ENCODE measurements at regions not wholly inside any gene's neighbourhood (a gene's known extent, or its start where the extent isn't known, plus 50 kb on each side); places are given as distances from the start of the nearest gene placed in this dataset.
A peak's percentile ranks its signal among the peaks of the same experiment; 100 is the strongest.
"Not testable (repeated sequence)": the region's sequence is repeated elsewhere in the genome, so short reads cannot be mapped to it uniquely, and the experiment has no call there.

DNA sequence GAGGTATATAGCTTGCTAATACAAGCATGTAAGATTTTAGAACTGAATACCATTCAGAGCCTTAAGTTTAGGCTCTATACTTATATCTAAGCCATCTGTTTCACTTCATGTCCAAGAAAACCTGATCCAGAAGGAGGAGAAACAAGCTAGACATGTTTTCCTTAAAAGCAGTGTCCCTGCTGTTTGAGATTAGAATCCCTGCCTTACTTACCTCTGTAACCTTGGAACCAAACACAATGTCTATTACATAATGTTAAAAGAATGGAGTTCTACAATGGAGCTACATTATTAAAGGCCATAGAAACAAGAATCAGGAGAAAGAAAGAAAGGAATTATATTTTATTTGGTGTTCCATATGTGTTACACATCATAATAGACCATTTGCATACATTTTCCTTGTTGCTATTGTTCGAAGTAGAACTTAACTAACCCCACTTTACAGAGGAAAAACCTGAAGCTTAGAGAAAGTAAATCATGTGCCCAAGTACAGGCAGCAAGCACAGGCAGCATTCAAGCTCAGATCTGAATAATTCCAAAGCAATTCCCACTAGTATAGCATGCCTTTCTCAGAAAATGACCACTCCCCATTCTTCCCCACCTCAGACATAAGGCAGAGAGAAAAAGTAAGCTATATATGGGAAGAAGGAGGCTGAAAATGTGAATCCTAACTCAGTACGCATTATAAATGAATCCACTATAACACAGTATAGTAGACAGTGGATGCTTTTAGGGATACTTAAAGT, 380.1 kb upstream of the SPAG17 start:
- H3K4me3 ChIP-seq (ENCODE audit: control insufficient read depth, low read depth, low read length) = no peak overlapping the region
- TF ChIP-seq, protein P1, sequence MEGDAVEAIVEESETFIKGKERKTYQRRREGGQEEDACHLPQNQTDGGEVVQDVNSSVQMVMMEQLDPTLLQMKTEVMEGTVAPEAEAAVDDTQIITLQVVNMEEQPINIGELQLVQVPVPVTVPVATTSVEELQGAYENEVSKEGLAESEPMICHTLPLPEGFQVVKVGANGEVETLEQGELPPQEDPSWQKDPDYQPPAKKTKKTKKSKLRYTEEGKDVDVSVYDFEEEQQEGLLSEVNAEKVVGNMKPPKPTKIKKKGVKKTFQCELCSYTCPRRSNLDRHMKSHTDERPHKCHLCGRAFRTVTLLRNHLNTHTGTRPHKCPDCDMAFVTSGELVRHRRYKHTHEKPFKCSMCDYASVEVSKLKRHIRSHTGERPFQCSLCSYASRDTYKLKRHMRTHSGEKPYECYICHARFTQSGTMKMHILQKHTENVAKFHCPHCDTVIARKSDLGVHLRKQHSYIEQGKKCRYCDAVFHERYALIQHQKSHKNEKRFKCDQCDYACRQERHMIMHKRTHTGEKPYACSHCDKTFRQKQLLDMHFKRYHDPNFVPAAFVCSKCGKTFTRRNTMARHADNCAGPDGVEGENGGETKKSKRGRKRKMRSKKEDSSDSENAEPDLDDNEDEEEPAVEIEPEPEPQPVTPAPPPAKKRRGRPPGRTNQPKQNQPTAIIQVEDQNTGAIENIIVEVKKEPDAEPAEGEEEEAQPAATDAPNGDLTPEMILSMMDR (conservative IDR thresholded peaks at IDR 0.05; ENCODE audit: control insufficient read depth, insufficient read depth, low read depth, low read length) = no peak
- DNase-seq (ENCODE audit: low read depth) = no peak

DNA sequence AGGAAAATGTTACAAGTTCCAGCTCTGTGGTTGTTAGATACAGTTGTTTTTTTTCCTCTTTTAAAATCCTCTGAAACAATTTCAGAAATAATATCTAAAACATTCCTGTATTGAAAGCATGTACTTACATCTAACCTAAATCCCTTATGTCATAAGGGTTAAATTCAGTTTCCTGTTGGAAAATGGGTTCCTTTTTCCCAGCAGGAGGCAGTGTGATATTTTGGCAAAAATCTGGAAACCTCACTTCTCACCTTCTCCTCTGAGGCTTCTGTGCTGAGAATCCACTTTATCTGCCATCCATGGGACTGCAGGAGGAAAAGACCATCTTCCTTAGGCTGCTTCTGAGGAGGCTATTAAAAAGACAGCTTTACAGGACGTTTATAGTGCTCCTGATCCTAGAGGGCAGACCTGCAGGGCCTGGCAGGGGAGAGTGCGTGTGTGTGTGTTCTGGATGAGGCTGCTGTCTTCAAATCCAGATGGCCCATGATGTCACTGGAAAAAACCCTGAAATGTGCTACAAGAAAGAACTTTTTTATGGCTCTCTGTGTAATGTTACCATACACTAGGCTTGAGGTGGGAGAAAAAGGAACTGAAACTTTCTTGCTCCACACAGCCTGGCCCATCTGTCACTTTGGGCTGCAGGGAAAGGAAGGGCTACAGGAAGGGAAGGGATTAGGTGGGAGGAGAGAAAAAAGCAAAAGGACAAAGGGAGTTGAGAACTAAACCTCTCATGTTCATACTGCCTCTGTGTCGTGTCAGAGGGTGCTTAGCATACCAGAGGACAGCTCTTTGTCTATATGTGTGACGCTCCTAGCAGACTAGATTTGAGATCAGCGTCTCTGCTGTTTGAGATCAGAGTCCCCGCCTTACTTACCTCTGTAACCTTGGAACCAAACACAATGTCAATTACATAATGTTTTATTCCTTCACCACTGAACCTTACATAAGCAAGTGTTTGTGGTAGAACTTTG, 379.2 kb upstream of the SPAG17 start:
- H3K4me3 ChIP-seq (ENCODE audit: control insufficient read depth, low read depth, low read length) = no peak overlapping the region
- peak; percentile 40 for DNase-seq (ENCODE audit: low read depth)

DNA sequence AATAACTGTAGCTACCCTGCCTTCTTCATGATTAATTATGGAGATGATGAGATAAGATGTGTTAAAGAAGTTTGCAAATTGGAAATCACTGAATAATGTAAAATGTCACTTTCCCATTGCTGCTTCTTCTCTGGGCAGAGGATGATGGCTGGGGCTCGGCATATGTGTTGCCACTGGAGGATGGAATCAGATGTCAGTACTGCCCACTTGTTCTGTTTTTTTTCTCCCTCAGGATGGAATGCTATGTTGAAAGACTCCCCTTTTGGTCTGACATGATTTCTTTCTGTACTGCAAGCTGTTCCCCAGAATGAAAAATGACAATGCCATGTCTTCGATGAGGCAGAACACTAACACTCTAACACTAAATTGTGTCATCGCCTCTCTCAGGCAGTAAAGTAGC, 373.9 kb upstream of the SPAG17 start:
- no peak for DNase-seq (ENCODE audit: low read depth)
- no peak overlapping the region for H3K4me3 ChIP-seq (ENCODE audit: control insufficient read depth, low read depth, low read length)
- TF ChIP-seq, protein P1 (conservative IDR thresholded peaks at IDR 0.05; ENCODE audit: control insufficient read depth, insufficient read depth, low read depth, low read length) = no peak

More for the DNA sequence above, 379.2 kb upstream of the SPAG17 start:
- TF ChIP-seq, protein P1 (conservative IDR thresholded peaks at IDR 0.05; ENCODE audit: control insufficient read depth, insufficient read depth, low read depth, low read length) = peak; percentile 40

DNA sequence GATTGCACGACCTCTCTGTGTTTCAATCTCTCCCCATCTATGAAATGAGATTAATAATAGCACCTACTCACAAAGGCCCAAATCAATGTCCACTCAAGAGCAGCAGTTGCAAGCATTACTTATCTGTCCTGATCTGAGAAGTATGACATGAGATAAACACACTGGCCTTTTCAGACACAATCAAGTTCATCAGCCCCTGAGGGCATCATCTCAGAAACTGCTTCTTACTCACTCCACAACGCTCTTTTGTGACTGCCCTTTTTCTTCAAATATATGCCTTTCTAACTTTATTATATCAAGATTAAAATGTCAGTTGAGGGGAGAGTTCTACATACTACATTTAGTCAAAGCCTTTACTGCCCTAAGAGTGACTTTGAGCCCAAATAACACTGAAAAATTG, 371.9 kb upstream of the SPAG17 start:
- no peak overlapping the region for H3K4me3 ChIP-seq (ENCODE audit: control insufficient read depth, low read depth, low read length)
- TF ChIP-seq, protein P1 (conservative IDR thresholded peaks at IDR 0.05; ENCODE audit: control insufficient read depth, insufficient read depth, low read depth, low read length) = no peak
- no peak for DNase-seq (ENCODE audit: low read depth)

DNA sequence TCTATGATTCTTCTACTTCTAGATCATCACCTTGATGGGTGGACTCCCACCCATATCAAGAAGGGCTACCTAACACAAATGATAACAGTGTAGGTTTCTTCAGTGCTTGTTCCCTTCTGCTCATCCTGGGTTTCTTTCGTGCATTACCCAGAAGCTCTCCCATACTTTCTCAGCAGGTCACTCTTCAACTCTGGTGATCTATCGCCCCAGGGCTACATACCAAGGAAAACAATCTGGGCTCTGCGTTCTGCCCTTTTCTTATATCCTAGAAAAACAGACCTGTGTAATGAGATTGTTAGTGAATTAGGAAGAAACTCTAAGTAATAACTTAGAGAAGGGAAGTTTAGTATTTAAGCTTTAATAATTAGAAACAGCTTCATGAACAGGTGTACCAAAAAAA, 370.6 kb upstream of the SPAG17 start:
- no peak for DNase-seq (ENCODE audit: low read depth)
- TF ChIP-seq, protein P1 (conservative IDR thresholded peaks at IDR 0.05; ENCODE audit: control insufficient read depth, insufficient read depth, low read depth, low read length) = no peak
- no peak overlapping the region for H3K4me3 ChIP-seq (ENCODE audit: control insufficient read depth, low read depth, low read length)

DNA sequence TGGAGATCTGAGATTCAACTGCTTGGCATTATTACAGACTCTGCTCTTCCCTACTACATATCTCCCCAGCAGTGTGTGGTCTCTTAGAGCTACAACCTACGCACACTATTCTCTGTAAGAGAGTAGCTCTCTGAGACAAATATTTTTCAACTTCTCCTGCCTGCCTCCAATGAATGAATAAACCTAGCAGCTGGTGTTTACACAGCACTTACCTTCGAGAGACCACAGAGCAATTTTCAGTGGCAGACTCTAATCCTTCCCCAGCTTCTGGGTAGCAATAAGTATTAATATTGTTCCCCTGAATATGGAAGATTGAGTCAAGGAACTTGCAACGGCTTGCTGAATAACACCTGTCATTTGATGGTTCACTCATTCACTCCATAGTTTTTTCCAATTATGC, 350.9 kb upstream of the SPAG17 start:
- DNase-seq (ENCODE audit: low read depth) = no peak
- H3K4me3 ChIP-seq (ENCODE audit: control insufficient read depth, low read depth, low read length) = no peak overlapping the region
- TF ChIP-seq, protein P1 (conservative IDR thresholded peaks at IDR 0.05; ENCODE audit: control insufficient read depth, insufficient read depth, low read depth, low read length) = no peak

DNA sequence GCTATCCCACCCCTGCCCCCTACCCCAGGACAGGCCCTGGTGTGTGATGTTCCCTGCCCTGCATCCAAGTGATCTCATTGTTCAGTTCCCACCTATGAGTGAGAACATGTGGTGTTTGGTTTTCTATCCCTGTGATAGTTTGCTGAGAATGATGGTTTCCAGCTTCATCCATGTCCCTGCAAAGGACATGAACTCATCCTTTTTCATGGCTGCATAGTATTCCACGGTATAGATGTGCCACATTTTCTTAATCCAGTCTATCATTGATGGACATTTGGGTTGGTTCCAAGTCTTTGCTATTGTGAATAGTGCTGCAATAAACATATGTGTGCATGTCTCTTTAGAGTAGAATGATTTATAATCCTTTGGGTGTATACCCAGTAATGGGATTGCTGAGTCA, 326.9 kb upstream of the SPAG17 start:
- not testable (repeated sequence) for DNase-seq (ENCODE audit: low read depth); H3K4me3 ChIP-seq (ENCODE audit: control insufficient read depth, low read depth, low read length)
